Activated CD8-positive, alpha-beta memory T cell treated with anti-CD3 and anti-CD28 coated beads for 4 hours (primary cell): ENCODE measurements at regions not wholly inside any gene's neighbourhood (a gene's known extent, or its start where the extent isn't known, plus 50 kb on each side); places are given as distances from the start of the nearest gene placed in this dataset.
"Not testable (repeated sequence)": the region's sequence is repeated elsewhere in the genome, so short reads cannot be mapped to it uniquely, and the experiment has no call there.

Experiments
- DNase-seq, 2 donors: peaks; one replicate each; pipeline ENCODE4 v3.0.0-alpha.2; 2020; ENCODE audit warnings: low read depth in 2 of 2

- no peak for DNase-seq
Measured at GRCh38 chr17:77037943-77038342, 102.8 kb upstream of the SEC14L1 start.

DNA sequence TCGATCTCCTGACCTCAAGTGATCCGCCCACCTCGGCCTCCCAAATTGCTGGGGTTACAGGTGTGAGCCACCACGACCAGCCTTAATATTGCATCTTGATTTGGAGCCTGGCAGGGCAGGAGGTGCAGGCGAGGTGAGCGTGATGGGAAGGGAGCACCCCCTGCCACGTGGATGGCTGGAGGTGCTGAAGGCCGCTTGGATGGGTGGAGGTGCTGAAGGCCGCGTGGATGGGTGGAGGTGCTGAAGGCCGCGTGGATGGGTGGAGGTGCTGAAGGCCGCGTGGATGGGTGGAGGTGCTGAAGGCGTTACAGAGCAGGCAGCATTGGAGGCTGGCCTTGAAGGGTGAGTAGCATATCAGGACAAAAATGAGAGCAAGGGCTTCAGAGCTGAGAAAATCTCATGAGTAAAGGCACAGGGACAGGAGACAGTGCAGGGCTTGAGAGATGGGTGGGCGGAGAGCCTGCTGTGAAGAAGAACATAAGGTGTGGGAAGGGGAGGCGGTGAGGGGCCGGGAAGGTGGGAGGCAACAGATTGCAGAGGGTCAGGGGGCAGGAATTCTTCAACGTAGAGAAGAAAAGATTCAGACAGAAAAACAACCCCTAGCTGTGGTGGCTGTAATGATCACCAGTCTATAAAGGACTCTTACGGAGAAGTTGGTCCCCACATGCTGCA is 101.7 kb upstream of the SEC14L1 start:
- no peak for DNase-seq

DNA sequence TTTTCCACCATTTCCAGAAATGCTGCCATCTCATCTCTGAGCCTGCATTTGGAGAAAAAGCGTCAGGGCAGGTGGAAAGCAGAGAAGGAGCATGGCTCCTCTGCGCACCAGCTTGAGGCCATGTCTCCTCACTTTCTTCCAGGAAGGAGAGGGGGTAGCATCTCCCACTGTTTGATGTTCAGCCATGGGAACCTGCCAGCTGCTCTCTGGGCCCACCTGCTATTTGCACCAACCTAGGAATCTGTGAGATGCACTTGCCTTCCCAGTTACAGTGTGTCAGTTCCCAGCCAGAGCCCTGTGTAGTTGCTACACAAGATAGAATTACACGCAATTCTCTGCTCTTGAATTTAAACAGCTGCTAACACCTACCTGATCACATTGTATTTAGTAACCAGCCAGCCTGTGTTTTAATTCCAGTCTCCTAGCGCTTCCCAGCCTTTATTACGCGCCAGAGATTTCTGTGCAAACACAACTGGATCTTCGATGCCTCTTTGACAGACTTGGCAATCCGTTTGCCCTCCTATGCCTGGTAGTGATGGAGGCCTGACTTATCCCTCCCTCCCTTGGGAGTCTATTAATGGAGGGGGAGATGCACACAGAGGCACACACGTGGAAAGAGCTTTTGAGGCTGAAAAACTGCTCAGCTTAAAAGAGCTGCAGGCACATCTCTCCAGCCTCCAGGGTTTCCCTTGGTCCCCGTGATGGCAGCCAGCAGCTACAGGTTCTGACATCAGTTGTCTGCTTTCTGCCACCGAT is 98.1 kb upstream of the SEC14L1 start:
- no peak for DNase-seq

DNA sequence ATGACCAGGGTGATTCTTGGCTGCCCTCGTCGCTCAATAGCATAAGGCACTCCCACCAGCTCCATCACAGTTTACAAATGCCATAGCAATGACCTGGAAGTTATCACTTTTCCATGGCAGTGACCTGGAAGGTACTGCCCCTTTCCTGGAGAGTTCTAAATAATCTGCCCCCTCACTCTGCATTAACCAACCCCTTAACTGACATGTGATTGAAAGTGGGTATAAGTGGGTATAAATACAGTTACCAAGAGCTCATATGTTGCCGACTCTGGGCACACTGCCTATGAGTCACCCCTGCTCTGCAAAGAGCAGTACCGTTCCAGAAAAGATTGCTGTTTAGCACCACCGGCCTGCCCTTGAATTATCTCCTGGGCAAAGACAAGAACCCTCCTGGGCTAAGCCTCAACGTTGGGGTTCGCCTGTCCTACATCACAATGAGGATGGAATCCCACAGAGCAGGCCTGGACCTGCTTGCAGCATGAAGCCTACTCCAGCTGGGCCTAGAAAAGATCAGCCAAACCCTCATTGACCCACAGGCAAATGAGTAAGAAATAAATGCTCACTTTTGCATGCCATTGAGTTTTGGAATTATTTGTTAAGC is 95.2 kb upstream of the SEC14L1 start:
- DNase-seq, result no peak

DNA sequence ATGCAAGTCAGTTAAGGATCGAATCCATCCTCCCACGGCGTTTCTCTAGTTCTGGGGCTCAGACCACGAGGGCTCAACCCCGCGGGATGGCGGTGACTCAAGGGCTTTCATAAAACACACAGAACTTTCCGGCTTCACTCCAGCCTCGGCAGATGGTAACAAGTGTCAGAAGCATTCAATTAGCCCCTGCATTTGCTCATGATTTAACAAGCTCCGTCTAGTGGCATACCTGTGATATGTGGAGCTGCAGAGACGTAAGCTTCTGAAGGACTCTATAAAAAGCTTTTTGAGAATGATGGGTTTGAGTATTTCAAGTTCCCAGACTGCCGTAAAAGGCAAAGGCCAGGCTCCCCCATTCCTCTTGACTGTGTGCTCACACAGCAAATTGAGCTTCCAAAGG is 91.3 kb upstream of the SEC14L1 start:
- no peak for DNase-seq

GRCh38 chr17:77050901-77051300 is 89.9 kb upstream of the SEC14L1 start:
- not testable (repeated sequence) for DNase-seq

DNA sequence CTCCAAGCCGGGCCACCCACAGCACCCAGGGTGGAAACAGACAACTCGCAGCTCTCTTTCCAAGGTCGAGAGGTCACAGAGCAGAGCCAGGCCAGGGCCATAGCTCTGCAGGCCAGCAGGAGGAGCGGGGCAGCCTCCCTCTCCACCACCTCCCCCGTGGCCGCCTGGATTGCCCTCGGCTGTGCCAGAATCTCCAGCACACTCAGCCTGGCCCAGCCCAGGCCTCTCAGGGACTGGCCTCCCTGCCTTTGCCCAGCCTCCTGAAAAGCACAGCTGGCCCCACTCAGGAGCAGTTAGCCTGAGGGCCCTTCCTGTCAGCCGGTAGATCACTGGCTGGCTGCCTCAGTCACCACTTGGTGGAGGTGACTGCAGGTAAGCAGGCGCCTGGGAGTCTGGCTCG is 85.8 kb upstream of the SEC14L1 start:
- no peak for DNase-seq

GRCh38 chr17:77055453-77055852 is 85.3 kb upstream of the SEC14L1 start:
- no peak for DNase-seq

- no peak for DNase-seq
Measured at GRCh38 chr17:77058016-77058415, 82.8 kb upstream of the SEC14L1 start.

DNA sequence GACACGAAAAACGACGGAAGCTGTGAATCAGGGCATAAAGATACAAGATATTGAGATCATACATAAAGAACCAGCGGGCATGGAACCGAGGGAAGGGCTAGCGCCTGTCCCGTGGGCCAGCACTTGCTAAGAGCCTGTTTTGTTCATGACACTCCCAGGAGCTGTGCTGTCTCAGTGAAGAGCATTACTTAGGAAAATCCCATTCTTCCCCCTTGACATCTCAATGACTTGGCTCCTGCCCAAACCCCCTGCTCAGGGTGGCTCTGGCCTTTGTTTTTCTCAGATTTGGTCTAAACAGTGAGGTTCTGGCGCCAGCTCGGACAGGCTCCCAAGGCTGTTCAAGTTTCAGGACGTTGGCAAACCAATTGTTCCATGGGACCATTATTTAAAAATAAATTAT is 79.1 kb upstream of the SEC14L1 start:
- DNase-seq, result no peak

- no peak for DNase-seq
Measured at GRCh38 chr17:77064598-77064997, 76.2 kb upstream of the SEC14L1 start.

GRCh38 chr17:77066165-77066564 is 74.6 kb upstream of the SEC14L1 start:
- DNase-seq, result no peak

DNA sequence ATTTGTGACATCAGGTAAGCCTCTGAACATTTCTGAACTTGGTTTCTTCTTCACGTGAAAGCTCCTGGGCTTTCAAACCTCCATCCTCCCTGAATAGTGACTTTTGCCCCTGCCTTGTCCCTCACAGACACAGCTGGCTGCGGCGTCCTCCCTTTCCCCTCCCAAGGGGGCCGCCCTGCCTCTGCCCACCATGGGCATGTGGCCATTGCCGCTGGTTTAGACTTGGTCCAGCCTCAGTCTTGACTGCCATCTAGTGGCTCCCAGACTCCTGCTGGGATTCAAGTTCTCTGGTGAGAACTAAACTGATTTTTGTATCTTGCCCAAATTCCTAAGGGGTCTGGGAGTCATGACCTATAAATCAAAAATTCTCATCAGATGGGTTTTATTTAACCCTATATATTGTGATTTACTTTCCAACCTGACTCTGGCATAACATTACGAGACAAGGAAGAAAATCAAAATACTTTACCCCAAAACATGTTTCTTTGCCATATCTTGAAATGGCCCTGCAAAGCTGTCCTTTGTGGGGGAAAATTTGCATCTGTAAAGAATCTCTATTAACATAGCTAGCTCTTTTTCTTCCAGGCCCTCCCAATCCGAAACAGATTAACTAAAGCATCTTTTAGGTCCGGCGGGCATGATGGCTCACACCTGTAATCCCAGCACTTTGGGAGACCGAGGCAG is 73.9 kb upstream of the SEC14L1 start:
- not testable (repeated sequence) for DNase-seq

DNA sequence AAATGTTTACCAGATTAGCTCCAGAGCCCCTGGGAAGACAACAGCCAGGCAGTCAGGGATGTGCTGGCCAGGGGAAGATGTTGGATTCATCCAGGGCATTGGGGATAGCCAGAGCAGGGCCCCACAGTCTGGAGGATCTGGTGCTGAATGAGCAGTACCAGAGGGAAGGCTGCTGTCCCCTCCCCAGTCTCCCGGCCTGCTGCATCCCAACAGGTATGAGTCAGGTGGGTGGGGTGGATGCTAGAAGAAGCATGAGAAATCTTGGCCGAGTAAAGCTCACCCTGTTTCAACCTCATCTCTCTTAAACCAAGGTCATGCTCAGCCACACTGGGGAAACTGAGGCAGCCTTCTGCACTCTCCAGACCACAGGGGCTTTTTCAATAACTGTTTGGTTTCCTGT is 71.9 kb upstream of the SEC14L1 start:
- no peak for DNase-seq

DNA sequence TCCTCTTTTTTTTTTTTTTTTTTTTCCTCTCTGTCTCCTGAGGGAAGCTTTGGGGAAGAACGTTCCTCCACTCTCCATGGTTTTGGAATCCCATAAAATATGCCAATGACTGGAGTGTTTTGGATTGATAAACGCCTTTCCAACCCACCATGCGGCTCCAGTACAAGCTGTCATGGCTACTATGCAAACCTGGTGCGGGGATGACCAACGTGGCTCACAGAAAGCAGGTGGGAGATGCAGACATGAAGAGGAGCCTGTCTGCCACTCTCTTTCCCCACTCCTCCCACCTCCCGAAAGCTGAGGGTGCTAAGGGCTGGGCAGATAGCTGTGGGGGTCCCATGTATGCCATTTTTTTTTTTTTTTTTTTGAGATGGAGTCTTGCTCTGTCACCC is 69.9 kb upstream of the SEC14L1 start:
- no peak for DNase-seq

GRCh38 chr17:77071925-77072490 is 68.8 kb upstream of the SEC14L1 start:
- no peak for DNase-seq

GRCh38 chr17:77072670-77073069 is 68.1 kb upstream of the SEC14L1 start:
- no peak for DNase-seq

DNA sequence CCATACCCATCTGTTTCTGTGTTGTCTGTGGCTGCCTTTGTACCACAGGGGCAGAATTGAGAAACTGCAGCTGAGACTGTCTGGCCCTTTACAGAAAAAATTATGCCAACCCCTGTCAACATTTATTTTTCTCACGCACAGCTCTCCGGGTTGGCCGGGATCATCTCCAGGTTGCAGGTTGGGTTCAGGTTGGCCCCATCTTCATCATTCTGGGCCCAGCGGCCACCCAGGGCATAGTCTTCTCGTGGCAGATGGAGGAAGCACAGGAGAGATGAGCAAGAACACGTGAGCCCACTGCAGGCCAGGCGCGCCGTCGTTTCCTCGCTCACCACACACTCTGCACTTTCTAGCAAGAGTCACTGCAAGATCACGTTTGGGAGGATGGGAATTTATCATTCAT is 66.1 kb upstream of the SEC14L1 start:
- no peak for DNase-seq

DNA sequence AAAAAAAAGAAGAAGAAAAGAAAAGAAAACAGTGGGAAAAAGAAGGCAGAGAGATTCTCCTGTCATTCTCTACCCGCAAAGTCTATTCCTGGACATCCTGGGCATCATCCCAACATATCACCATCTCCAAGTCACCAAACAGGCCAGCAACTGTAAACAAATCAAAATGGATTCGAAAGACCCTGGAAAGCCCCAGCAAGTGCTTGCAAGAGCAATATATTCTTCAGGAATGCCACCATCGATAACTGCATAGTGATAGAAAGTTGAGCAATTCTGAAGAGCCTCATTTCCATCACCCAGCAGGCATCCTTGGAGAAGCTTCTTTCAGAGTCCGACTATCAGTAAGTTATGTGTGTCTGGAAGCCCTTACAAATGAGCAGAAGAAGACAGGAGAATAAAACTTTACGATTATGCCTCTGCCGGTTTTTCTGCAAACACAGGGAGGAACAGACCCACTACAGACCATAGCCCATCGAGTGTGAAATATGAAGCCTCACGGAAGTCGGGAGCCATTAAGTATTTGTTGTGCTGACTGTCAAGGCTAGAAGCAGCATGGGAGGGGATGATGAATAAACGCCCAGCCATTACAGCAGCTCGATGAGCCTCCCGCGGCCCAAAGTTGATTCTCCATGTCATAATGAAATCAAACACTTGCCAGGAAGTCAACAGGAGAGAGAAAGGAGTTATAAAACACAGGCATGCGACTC is 64.5 kb upstream of the SEC14L1 start:
- DNase-seq, result no peak

GRCh38 chr17:77083531-77083930 is 57.2 kb upstream of the SEC14L1 start:
- DNase-seq, result no peak

DNA sequence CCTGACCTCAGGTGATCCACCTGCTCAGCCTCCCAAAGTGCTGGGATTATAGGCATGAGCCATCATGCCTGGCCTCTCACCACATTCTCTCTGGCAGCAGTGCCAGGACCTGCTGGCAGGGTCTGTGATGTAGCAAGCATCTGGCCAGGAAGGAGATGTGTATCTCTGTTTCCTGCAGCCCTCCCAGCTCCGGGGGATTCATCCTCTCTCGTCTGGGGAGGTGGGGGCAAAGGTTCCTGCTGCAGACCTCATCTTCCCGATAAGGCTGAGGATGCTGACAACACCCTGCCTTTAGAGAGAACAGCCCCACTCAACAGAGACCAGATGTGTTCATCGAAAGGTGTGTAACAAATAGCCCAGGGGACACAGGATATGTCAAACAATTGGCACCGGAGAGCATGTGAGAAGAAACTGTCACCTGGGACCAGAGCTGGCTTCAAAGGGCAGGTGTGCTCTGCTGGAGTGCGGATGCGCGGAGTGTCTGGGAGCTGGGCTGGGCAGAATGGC is 54.8 kb upstream of the SEC14L1 start:
- no peak for DNase-seq
